ENCODE measurements at regions not wholly inside any gene's neighbourhood (a gene's known extent, or its start where the extent isn't known, plus 50 kb on each side); places are given as distances from the start of the nearest gene placed in this dataset.
"Not testable (repeated sequence)": the region's sequence is repeated elsewhere in the genome, so short reads cannot be mapped to it uniquely, and the experiment has no call there.

DNA sequence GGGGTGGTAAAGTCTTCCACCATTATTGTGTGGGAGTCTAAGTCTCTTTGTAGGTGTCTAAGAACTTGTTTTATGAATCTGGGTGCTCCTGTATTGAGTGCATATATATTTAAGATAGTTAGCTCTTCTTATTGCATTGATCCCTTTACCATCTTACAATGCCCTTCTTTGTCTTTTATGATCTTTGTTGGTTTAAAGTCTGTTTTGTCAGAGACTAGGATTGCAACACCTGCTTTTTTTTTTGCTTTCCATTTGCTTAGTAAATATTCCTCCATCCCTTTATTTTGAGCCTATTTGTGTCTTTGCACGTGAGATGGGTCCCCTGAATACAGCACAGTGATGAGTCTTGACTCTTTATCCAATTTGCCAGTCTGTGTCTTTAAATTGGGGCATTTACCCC, 301.6 kb downstream of the ZIC1 start:
- H2AFZ ChIP-seq (ENCODE audit: control insufficient read depth, low read depth, low read length); intact Hi-C loops (cut with micrococcal nuclease; ENCODE audit: unreplicated experiment); BruUV-seq (replicated peaks); FAIRE-seq; H4K20me1 ChIP-seq (ENCODE audit: control insufficient read depth, insufficient read depth); H3K9ac ChIP-seq (ENCODE audit: control insufficient read depth, insufficient read depth, low read length); RAD21 ChIA-PET (ENCODE audit: unreplicated experiment); DNase-seq (ENCODE audit: low read depth, low spot score); in situ Hi-C loops (cut with MboI); H3K4me3 ChIP-seq; H3K9me3 ChIP-seq (replicated peaks; ENCODE audit: control insufficient read depth, insufficient read depth, low read length); H3K4me2 ChIP-seq (ENCODE audit: control insufficient read depth, insufficient read depth); ATAC-seq; H3K27ac ChIP-seq (ENCODE audit: control insufficient read depth, insufficient read depth); H3K4me1 ChIP-seq (ENCODE audit: control insufficient read depth, insufficient read depth, low read length); H3K79me2 ChIP-seq (ENCODE audit: control insufficient read depth, insufficient read depth, low read length); POLR2A ChIA-PET; H3K36me3 ChIP-seq (ENCODE audit: control insufficient read depth in 2 of 2, insufficient read depth in 2 of 2, low read length in 1 of 2); H3K27me3 ChIP-seq (replicated peaks in 1 of 2; ENCODE audit: control insufficient read depth in 2 of 2, insufficient read depth in 2 of 2, low read length in 1 of 2): not testable (repeated sequence)
- WGBS (ENCODE audit: insufficient coverage, insufficient replicate concordance, low lambda C conversion rate, missing lambda C conversion rate) = 0% methylated on average over 1 of the region's 1 CpG
- CTCF ChIA-PET = interaction anchor here (0.7 to 1.0 kb wide), 2 partner anchors 44 to 366 kb away, joined by 3 to 4 read pairs; no protein-coding TSS in a partner anchor
- SMC1A ChIA-PET (ENCODE audit: uncharacterized antibody, unreplicated experiment) = interaction anchor here (0.7 kb wide), 1 partner anchor 109 kb away, joined by 3 read pairs; no protein-coding TSS in a partner anchor

DNA sequence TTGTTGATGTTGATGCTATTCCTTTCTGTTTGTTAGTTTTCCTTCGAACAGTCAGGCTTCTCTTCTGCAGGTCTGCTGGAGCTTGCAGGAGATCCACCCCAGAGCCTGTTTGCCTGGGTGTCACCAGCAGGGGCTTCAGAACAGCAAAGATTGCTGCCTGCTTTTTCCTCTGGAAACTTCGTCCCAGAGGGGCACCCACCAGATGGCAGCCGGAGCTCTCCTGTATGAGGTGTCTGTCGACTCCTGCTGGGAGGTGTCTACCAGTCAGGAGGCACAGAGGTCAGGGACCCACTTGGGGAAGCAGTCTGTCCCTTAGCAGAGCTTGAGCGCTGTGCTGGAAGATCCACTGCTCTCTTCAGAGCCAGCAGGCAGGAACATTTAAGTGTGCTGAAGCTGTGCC, 303.2 kb downstream of the ZIC1 start:
- Histone ChIP-seq H2AFZ (ENCODE audit: control insufficient read depth, low read depth, low read length) (no peak overlapping the region), H3K9ac (ENCODE audit: control insufficient read depth, insufficient read depth, low read length) (no peak overlapping the region), H3K79me2 (ENCODE audit: control insufficient read depth, insufficient read depth, low read length) (no peaks in the 10 kb centered on the region), H3K9me3 (replicated peaks; ENCODE audit: control insufficient read depth, insufficient read depth, low read length) (no peaks in the 10 kb centered on the region), H3K4me2 (ENCODE audit: control insufficient read depth, insufficient read depth) (no peak overlapping the region), H4K20me1 (ENCODE audit: control insufficient read depth, insufficient read depth) (no peaks in the 10 kb centered on the region), H3K27me3 (replicated peaks in 1 of 2; ENCODE audit: control insufficient read depth in 2 of 2, insufficient read depth in 2 of 2, low read length in 1 of 2) (no peaks in the 10 kb centered on the region), H3K4me3 (no peak overlapping the region), H3K36me3 (ENCODE audit: control insufficient read depth in 2 of 2, insufficient read depth in 2 of 2, low read length in 1 of 2) (no peaks in the 10 kb centered on the region), H3K27ac (ENCODE audit: control insufficient read depth, insufficient read depth) (no peak overlapping the region), H3K4me1 (ENCODE audit: control insufficient read depth, insufficient read depth, low read length) (no peaks in the 10 kb centered on the region)
- SMC1A ChIA-PET (ENCODE audit: uncharacterized antibody, unreplicated experiment) = interaction anchor here (0.8 to 1.3 kb wide), 6 partner anchors 19 to 396 kb away, joined by 3 to 5 read pairs (median 3); no protein-coding TSS in a partner anchor
- 31% methylated on average over 5 of the region's 5 CpGs for WGBS (ENCODE audit: insufficient coverage, insufficient replicate concordance, low lambda C conversion rate, missing lambda C conversion rate)
- FAIRE-seq (no peak), DNase-seq (ENCODE audit: low read depth, low spot score) (no peak), ATAC-seq (no peak)
- BruUV-seq (replicated peaks) = no TSS peak
- POLR2A ChIA-PET = no interaction called here
- RAD21 ChIA-PET (ENCODE audit: unreplicated experiment) = interaction anchor here (0.9 to 1.5 kb wide), 4 partner anchors 18 to 373 kb away, joined by 3 to 4 read pairs (median 4); no protein-coding TSS in a partner anchor
- CTCF ChIA-PET = interaction anchor here (1.0 to 1.8 kb wide), 3 partner anchors 59 to 364 kb away, joined by 3 to 5 read pairs (median 3); no protein-coding TSS in a partner anchor
- intact Hi-C loops (cut with micrococcal nuclease; ENCODE audit: unreplicated experiment) = no loop called here
- in situ Hi-C loops (cut with MboI) = no loop called here
- TF ChIP-seq TCF12 (IDR thresholded peaks at IDR 0.05; ENCODE audit: low read depth, low read length) (no peak), NFIC (IDR thresholded peaks at IDR 0.05; ENCODE audit: low read depth, low read length) (no peak), EZH2 (IDR thresholded peaks at IDR 0.05; ENCODE audit: borderline replicate concordance, control insufficient read depth, low read depth, low read length) (no peak), NR2C1 (IDR thresholded peaks at IDR 0.05) (no peak), CHD2 (IDR thresholded peaks at IDR 0.05; ENCODE audit: borderline replicate concordance, low read depth, low read length) (no peak), ELK1 (IDR thresholded peaks at IDR 0.05; ENCODE audit: low read depth, low read length) (no peak), ZBTB33 (IDR thresholded peaks at IDR 0.05) (no peak), FOS (IDR thresholded peaks at IDR 0.05; ENCODE audit: borderline replicate concordance, extremely low read depth, insufficient read length) (no peak), NFXL1 (IDR thresholded peaks at IDR 0.05; ENCODE audit: borderline replicate concordance) (no peak)
- TF ChIP-seq, protein P1, sequence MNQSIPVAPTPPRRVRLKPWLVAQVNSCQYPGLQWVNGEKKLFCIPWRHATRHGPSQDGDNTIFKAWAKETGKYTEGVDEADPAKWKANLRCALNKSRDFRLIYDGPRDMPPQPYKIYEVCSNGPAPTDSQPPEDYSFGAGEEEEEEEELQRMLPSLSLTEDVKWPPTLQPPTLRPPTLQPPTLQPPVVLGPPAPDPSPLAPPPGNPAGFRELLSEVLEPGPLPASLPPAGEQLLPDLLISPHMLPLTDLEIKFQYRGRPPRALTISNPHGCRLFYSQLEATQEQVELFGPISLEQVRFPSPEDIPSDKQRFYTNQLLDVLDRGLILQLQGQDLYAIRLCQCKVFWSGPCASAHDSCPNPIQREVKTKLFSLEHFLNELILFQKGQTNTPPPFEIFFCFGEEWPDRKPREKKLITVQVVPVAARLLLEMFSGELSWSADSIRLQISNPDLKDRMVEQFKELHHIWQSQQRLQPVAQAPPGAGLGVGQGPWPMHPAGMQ (IDR thresholded peaks at IDR 0.05; ENCODE audit: borderline replicate concordance) = no peak
- TF ChIP-seq, protein P2, sequence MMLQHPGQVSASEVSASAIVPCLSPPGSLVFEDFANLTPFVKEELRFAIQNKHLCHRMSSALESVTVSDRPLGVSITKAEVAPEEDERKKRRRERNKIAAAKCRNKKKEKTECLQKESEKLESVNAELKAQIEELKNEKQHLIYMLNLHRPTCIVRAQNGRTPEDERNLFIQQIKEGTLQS (IDR thresholded peaks at IDR 0.05; ENCODE audit: borderline replicate concordance, extremely low read depth, low read depth, low read length) = no peak
